AG04450 (cell line): ENCODE measurements at regions not wholly inside any gene's neighbourhood (a gene's known extent, or its start where the extent isn't known, plus 50 kb on each side); places are given as distances from the start of the nearest gene placed in this dataset.

Experiments
- CTCF ChIA-PET: fragments of 300-600, 350-600 bp; formaldehyde crosslinking; extraction: SDS; loops from one replicate; lab custom pipeline; 2022; ENCODE audit warnings: antibody characterized with exemption, inconsistent platforms; lab: Charles Lee
- POLR2A ChIA-PET: fragments of 350-600 bp; formaldehyde crosslinking; extraction: SDS; loops from one replicate; lab custom pipeline; 2021; ENCODE audit warnings: antibody characterized with exemption, inconsistent platforms; lab: Yijun Ruan, JAX
- DNase-seq: peaks from one replicate; pipeline ENCODE4 v3.0.0-alpha.2; 2011; ENCODE audit warnings: low read depth, low spot score
- H3K27ac ChIP-seq: one replicate; pipeline ENCODE4 v1.5.1; 2012; ENCODE audit warnings: low read depth, low read length, control low read depth
- H3K27me3 ChIP-seq: one replicate; pipeline ENCODE4 v1.6.0; 2012; ENCODE audit warnings: low read length; ENCODE audit not compliant: control insufficient read depth, insufficient read depth
- H3K4me3 ChIP-seq: 2 replicates; pipeline ENCODE4 v1.5.1; 2011; ENCODE audit warnings: mild to moderate bottlenecking, low read depth, low read length, control low read depth
- H3K9me3 ChIP-seq: 2 replicates; pipeline ENCODE4 v1.5.1; 2012; ENCODE audit warnings: low read length; ENCODE audit not compliant: control insufficient read depth, insufficient read depth
- CTCF ChIP-seq: IDR thresholded peaks from 2 replicates; pipeline ENCODE4 v1.5.1; 2011; ENCODE audit warnings: low read depth, low read length, control low read depth, inconsistent platforms

- H3K27ac ChIP-seq = no peak overlapping the region
- ChIA-PET CTCF (interaction anchor here (0.9 to 1.0 kb wide), 2 partner anchors 139 to 806 kb away, joined by 3 to 4 read pairs; no protein-coding TSS in a partner anchor), POLR2A (no interaction called here)
- no peak for DNase-seq
- no peak overlapping the region for H3K4me3 ChIP-seq
- no peak for TF ChIP-seq CTCF
- no peaks in the 10 kb centered on the region for H3K9me3 ChIP-seq
- H3K27me3 ChIP-seq = no peaks in the 10 kb centered on the region
These were observed 209.5 kb upstream of the SNX2 start for GRCh38 chr5:122565331-122565730.

- Histone ChIP-seq H3K27me3 (no peaks in the 10 kb centered on the region), H3K4me3 (no peak overlapping the region), H3K27ac (no peak overlapping the region), H3K9me3 (no peaks in the 10 kb centered on the region)
- ChIA-PET CTCF (no interaction called here), POLR2A (no interaction called here)
- TF ChIP-seq CTCF = no peak
- DNase-seq = no peak
These were observed 198.4 kb upstream of the SNX2 start for GRCh38 chr5:122576256-122577016.

- no peaks in the 10 kb centered on the region for H3K9me3 ChIP-seq
- H3K27me3 ChIP-seq = no peaks in the 10 kb centered on the region
- no peak for TF ChIP-seq CTCF
- H3K27ac ChIP-seq = no peak overlapping the region
- ChIA-PET POLR2A (no interaction called here), CTCF (no interaction called here)
- no peak for DNase-seq
- H3K4me3 ChIP-seq = no peak overlapping the region
These were observed 193.3 kb upstream of the SNX2 start for GRCh38 chr5:122581629-122582028.

GRCh38 chr5:122584411-122585300 is 190.2 kb upstream of the SNX2 start:
- Histone ChIP-seq H3K4me3 (no peak overlapping the region), H3K27me3 (no peaks in the 10 kb centered on the region), H3K27ac (no peak overlapping the region), H3K9me3 (no peaks in the 10 kb centered on the region)
- POLR2A ChIA-PET = no interaction called here
- CTCF ChIA-PET = no interaction called here
- DNase-seq = no peak
- no peak for TF ChIP-seq CTCF

GRCh38 chr5:122585371-122585770 is 189.5 kb upstream of the SNX2 start:
- no peak for TF ChIP-seq CTCF
- H3K27ac ChIP-seq = no peak overlapping the region
- no peaks in the 10 kb centered on the region for H3K9me3 ChIP-seq
- no peak for DNase-seq
- H3K27me3 ChIP-seq = no peaks in the 10 kb centered on the region
- no peak overlapping the region for H3K4me3 ChIP-seq
- POLR2A ChIA-PET = no interaction called here
- CTCF ChIA-PET = no interaction called here
